GM23338 (cell line): ENCODE measurements at regions not wholly inside any gene's neighbourhood (a gene's known extent, or its start where the extent isn't known, plus 50 kb on each side); places are given as distances from the start of the nearest gene placed in this dataset.

Source experiments
- ATAC-seq: fragments of 200-7000 bp; cut with Tn5 transposase; 3 replicates; pipeline ENCODE4 v1.9.1; 2020
- DNase-seq: peaks from one replicate; pipeline ENCODE4 v3.0.0-alpha.2; 2015; ENCODE audit warnings: low spot score
- H2AFZ ChIP-seq: fragments of 200-600 bp; sonication (generic); 2 replicates; pipeline ENCODE4 v1.8.0; 2016; ENCODE audit warnings: antibody characterized with exemption, mild to moderate bottlenecking, moderate library complexity
- H3F3A ChIP-seq: fragments of 200-600 bp; sonication (generic); replicated peaks from 2 replicates; pipeline ENCODE4 v1.8.0; 2017; ENCODE audit warnings: antibody characterized with exemption, mixed run types, low read depth
- H3K27ac ChIP-seq: fragments of 200-600 bp; sonication (generic); 2 replicates; pipeline ENCODE4 v1.6.1; 2016; ENCODE audit warnings: low read depth
- H3K27me3 ChIP-seq: fragments of 200-600 bp; sonication (generic); 2 replicates; pipeline ENCODE4 v1.8.0; 2016; ENCODE audit warnings: mild to moderate bottlenecking, mixed run types, moderate library complexity; ENCODE audit not compliant: insufficient read depth
- H3K36me3 ChIP-seq: fragments of 200-600 bp; sonication (generic); 2 replicates; pipeline ENCODE4 v1.8.0; 2016; ENCODE audit warnings: mild to moderate bottlenecking; ENCODE audit not compliant: insufficient read depth
- H3K4me1 ChIP-seq: fragments of 200-600 bp; sonication (generic); 2 replicates; pipeline ENCODE4 v1.8.0; 2016; ENCODE audit warnings: mild to moderate bottlenecking, moderate library complexity; ENCODE audit not compliant: insufficient read depth
- H3K4me2 ChIP-seq: fragments of 200-600 bp; sonication (generic); 2 replicates; pipeline ENCODE4 v1.7.1; 2017; ENCODE audit warnings: mixed run types
- H3K4me3 ChIP-seq: fragments of 200-600 bp; sonication (generic); 2 replicates; pipeline ENCODE4 v1.6.1; 2016; ENCODE audit warnings: mixed run types
- H3K79me2 ChIP-seq: fragments of 200-600 bp; sonication (generic); replicated peaks from 2 replicates; pipeline ENCODE4 v1.8.0; 2017; ENCODE audit warnings: mild to moderate bottlenecking; ENCODE audit not compliant: insufficient read depth
- H3K9me2 ChIP-seq: fragments of 200-600 bp; sonication (generic); 2 replicates; pipeline ENCODE4 v1.8.0; 2017; ENCODE audit not compliant: insufficient read depth
- H4K20me1 ChIP-seq: fragments of 200-600 bp; sonication (generic); replicated peaks from 2 replicates; pipeline ENCODE4 v1.8.0; 2017; ENCODE audit warnings: mild to moderate bottlenecking; ENCODE audit not compliant: insufficient read depth
- H3K27ac Mint-ChIP-seq: 2 replicates; pipeline ENCODE4 v1.8.0; 2020; ENCODE audit warnings: inconsistent platforms, mild to moderate bottlenecking, moderate library complexity, mixed read lengths
- H3K27me3 Mint-ChIP-seq: 3 replicates; pipeline ENCODE4 v1.8.0; 2022; ENCODE audit warnings: low read depth, mild to moderate bottlenecking, moderate library complexity, mixed read lengths, inconsistent platforms; ENCODE audit not compliant: insufficient read depth, poor library complexity
- H3K36me3 Mint-ChIP-seq: 3 replicates; pipeline ENCODE4 v1.8.0; 2021; ENCODE audit warnings: low read depth, mild to moderate bottlenecking, inconsistent platforms, moderate library complexity, mixed read lengths
- H3K4me1 Mint-ChIP-seq: 3 replicates; pipeline ENCODE4 v1.8.0; 2020; ENCODE audit warnings: mild to moderate bottlenecking, inconsistent platforms, mixed read lengths
- H3K4me3 Mint-ChIP-seq: 3 replicates; pipeline ENCODE4 v1.8.0; 2021; ENCODE audit warnings: moderate library complexity, mild to moderate bottlenecking, inconsistent platforms, mixed read lengths
- H3K9me3 Mint-ChIP-seq: 3 replicates; pipeline ENCODE4 v1.8.0; 2020; ENCODE audit warnings: moderate library complexity, mild to moderate bottlenecking, inconsistent platforms, mixed read lengths
- CREB1 ChIP-seq: fragments of 250-450 bp; sonication (Bioruptor Pico); IDR thresholded peaks from 2 replicates; pipeline ENCODE4 v1.5.0; 2020; ENCODE audit warnings: low read depth, mild to moderate bottlenecking, moderate library complexity
- EZH2phosphoT487 ChIP-seq: fragments of 200-600 bp; sonication (generic); IDR thresholded peaks from one replicate; pipeline ENCODE4 v1.8.1; 2018; ENCODE audit warnings: antibody characterized with exemption; ENCODE audit not compliant: unreplicated experiment
- JUNB ChIP-seq: IDR thresholded peaks from one replicate; pipeline ENCODE4 v1.6.1; 2016; ENCODE audit warnings: antibody characterized with exemption; ENCODE audit not compliant: unreplicated experiment
- NANOG ChIP-seq: IDR thresholded peaks from 2 replicates; pipeline ENCODE4 v1.6.1; 2016; ENCODE audit warnings: antibody characterized with exemption, borderline replicate concordance
- POLR2AphosphoS5 ChIP-seq: IDR thresholded peaks from 2 replicates; pipeline ENCODE4 v1.6.1; 2016; ENCODE audit warnings: antibody characterized with exemption, low read depth
- STAT1 ChIP-seq: IDR thresholded peaks from one replicate; pipeline ENCODE4 v1.6.1; 2016; ENCODE audit warnings: antibody characterized with exemption; ENCODE audit not compliant: unreplicated experiment
- TF ChIP-seq, protein P1 (sequence below), 2 experiments: fragments of 200-600 bp in 1 of 2; sonication (generic) in 1 of 2; conservative IDR thresholded peaks; 2 replicates each; pipeline versions ENCODE4 v1.5.1 to v1.6.1; 2016 to 2017; ENCODE audit warnings: antibody characterized with exemption in 2 of 2, low read depth in 2 of 2, mild to moderate bottlenecking in 2 of 2, moderate library complexity in 1 of 2
- TF ChIP-seq, protein P2 (sequence below): IDR thresholded peaks from one replicate; pipeline ENCODE4 v1.6.1; 2018; ENCODE audit warnings: antibody characterized with exemption; ENCODE audit not compliant: unreplicated experiment
- TF ChIP-seq, protein P3 (sequence below): fragments of 250-450 bp; sonication (Bioruptor Pico); IDR thresholded peaks from 2 replicates; pipeline ENCODE4 v1.5.0; 2020; ENCODE audit warnings: mild to moderate bottlenecking, moderate library complexity
- TF ChIP-seq, protein P4 (sequence below): IDR thresholded peaks from 2 replicates; pipeline ENCODE4 v1.6.1; 2016; ENCODE audit warnings: antibody characterized with exemption

DNA sequence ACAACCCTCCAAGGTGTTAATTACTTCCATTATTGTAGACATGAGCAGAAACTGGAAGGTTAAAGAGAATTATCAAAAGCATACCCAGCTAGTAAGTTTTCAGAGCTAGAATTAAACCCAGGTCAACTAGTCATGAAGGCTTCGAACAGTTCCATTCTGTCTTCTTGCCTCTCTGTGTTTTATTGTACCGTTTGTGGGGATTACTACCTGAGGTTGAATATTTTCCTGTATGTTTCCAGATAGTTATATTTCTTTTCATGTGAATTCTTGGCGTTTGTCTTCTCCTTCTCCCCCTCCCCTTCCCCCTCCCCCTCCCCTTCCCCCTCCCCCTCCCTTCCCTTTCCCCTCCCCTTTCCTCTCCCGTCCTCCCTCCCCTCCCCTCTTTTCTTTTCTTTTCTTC, 218.0 kb upstream of the GALNT17 start:
- H3K27ac ChIP-seq: no peak overlapping the region
- Mint-ChIP-seq H3K9me3 (peaks cover 8% of the 10 kb centered on the region), H3K36me3 (no peaks in the 10 kb centered on the region; the same call in 2 of the 3 replicates), H3K4me1 (peaks cover 2% of the 10 kb centered on the region; the same call in 1 of the 3 replicates), H3K4me3 (no peak overlapping the region), H3K27ac (no peak overlapping the region), H3K27me3 (peaks cover 10% of the 10 kb centered on the region)
- no peaks in the 10 kb centered on the region for H3K36me3 ChIP-seq
- no peaks in the 10 kb centered on the region for H3K4me1 ChIP-seq
- H3K4me2 ChIP-seq: no peak overlapping the region
- H3F3A ChIP-seq: no peaks in the 10 kb centered on the region
- H3K27me3 ChIP-seq: no peaks in the 10 kb centered on the region
- ATAC-seq (no peak), DNase-seq (no peak)
- no peak overlapping the region for H2AFZ ChIP-seq
- H3K4me3 ChIP-seq: no peak overlapping the region
- H3K9me2 ChIP-seq: no peaks in the 10 kb centered on the region
- TF ChIP-seq, protein P1, sequence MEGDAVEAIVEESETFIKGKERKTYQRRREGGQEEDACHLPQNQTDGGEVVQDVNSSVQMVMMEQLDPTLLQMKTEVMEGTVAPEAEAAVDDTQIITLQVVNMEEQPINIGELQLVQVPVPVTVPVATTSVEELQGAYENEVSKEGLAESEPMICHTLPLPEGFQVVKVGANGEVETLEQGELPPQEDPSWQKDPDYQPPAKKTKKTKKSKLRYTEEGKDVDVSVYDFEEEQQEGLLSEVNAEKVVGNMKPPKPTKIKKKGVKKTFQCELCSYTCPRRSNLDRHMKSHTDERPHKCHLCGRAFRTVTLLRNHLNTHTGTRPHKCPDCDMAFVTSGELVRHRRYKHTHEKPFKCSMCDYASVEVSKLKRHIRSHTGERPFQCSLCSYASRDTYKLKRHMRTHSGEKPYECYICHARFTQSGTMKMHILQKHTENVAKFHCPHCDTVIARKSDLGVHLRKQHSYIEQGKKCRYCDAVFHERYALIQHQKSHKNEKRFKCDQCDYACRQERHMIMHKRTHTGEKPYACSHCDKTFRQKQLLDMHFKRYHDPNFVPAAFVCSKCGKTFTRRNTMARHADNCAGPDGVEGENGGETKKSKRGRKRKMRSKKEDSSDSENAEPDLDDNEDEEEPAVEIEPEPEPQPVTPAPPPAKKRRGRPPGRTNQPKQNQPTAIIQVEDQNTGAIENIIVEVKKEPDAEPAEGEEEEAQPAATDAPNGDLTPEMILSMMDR (conservative IDR thresholded peaks at IDR 0.05; ENCODE audit: low read depth in 2 of 2): no peak
- TF ChIP-seq, protein P2, sequence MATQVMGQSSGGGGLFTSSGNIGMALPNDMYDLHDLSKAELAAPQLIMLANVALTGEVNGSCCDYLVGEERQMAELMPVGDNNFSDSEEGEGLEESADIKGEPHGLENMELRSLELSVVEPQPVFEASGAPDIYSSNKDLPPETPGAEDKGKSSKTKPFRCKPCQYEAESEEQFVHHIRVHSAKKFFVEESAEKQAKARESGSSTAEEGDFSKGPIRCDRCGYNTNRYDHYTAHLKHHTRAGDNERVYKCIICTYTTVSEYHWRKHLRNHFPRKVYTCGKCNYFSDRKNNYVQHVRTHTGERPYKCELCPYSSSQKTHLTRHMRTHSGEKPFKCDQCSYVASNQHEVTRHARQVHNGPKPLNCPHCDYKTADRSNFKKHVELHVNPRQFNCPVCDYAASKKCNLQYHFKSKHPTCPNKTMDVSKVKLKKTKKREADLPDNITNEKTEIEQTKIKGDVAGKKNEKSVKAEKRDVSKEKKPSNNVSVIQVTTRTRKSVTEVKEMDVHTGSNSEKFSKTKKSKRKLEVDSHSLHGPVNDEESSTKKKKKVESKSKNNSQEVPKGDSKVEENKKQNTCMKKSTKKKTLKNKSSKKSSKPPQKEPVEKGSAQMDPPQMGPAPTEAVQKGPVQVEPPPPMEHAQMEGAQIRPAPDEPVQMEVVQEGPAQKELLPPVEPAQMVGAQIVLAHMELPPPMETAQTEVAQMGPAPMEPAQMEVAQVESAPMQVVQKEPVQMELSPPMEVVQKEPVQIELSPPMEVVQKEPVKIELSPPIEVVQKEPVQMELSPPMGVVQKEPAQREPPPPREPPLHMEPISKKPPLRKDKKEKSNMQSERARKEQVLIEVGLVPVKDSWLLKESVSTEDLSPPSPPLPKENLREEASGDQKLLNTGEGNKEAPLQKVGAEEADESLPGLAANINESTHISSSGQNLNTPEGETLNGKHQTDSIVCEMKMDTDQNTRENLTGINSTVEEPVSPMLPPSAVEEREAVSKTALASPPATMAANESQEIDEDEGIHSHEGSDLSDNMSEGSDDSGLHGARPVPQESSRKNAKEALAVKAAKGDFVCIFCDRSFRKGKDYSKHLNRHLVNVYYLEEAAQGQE: no peak
- TF ChIP-seq CREB1 (CRISPR knock-in tag) (no peak), STAT1 (no peak), POLR2AphosphoS5 (no peak), EZH2phosphoT487 (no peak), JUNB (no peak), NANOG (no peak)
- TF ChIP-seq, protein P3, sequence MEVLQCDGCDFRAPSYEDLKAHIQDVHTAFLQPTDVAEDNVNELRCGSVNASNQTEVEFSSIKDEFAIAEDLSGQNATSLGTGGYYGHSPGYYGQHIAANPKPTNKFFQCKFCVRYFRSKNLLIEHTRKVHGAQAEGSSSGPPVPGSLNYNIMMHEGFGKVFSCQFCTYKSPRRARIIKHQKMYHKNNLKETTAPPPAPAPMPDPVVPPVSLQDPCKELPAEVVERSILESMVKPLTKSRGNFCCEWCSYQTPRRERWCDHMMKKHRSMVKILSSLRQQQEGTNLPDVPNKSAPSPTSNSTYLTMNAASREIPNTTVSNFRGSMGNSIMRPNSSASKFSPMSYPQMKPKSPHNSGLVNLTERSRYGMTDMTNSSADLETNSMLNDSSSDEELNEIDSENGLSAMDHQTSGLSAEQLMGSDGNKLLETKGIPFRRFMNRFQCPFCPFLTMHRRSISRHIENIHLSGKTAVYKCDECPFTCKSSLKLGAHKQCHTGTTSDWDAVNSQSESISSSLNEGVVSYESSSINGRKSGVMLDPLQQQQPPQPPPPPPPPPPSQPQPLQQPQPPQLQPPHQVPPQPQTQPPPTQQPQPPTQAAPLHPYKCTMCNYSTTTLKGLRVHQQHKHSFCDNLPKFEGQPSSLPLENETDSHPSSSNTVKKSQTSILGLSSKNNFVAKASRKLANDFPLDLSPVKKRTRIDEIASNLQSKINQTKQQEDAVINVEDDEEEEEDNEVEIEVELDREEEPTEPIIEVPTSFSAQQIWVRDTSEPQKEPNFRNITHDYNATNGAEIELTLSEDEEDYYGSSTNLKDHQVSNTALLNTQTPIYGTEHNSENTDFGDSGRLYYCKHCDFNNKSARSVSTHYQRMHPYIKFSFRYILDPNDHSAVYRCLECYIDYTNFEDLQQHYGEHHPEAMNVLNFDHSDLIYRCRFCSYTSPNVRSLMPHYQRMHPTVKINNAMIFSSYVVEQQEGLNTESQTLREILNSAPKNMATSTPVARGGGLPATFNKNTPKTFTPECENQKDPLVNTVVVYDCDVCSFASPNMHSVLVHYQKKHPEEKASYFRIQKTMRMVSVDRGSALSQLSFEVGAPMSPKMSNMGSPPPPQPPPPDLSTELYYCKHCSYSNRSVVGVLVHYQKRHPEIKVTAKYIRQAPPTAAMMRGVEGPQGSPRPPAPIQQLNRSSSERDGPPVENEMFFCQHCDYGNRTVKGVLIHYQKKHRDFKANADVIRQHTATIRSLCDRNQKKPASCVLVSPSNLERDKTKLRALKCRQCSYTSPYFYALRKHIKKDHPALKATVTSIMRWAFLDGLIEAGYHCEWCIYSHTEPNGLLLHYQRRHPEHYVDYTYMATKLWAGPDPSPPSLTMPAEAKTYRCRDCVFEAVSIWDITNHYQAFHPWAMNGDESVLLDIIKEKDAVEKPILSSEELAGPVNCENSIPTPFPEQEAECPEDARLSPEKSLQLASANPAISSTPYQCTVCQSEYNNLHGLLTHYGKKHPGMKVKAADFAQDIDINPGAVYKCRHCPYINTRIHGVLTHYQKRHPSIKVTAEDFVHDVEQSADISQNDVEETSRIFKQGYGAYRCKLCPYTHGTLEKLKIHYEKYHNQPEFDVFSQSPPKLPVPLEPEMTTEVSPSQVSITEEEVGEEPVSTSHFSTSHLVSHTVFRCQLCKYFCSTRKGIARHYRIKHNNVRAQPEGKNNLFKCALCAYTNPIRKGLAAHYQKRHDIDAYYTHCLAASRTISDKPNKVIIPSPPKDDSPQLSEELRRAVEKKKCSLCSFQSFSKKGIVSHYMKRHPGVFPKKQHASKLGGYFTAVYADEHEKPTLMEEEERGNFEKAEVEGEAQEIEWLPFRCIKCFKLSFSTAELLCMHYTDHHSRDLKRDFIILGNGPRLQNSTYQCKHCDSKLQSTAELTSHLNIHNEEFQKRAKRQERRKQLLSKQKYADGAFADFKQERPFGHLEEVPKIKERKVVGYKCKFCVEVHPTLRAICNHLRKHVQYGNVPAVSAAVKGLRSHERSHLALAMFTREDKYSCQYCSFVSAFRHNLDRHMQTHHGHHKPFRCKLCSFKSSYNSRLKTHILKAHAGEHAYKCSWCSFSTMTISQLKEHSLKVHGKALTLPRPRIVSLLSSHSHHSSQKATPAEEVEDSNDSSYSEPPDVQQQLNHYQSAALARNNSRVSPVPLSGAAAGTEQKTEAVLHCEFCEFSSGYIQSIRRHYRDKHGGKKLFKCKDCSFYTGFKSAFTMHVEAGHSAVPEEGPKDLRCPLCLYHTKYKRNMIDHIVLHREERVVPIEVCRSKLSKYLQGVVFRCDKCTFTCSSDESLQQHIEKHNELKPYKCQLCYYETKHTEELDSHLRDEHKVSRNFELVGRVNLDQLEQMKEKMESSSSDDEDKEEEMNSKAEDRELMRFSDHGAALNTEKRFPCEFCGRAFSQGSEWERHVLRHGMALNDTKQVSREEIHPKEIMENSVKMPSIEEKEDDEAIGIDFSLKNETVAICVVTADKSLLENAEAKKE (CRISPR knock-in tag): no peak
- TF ChIP-seq, protein P4, sequence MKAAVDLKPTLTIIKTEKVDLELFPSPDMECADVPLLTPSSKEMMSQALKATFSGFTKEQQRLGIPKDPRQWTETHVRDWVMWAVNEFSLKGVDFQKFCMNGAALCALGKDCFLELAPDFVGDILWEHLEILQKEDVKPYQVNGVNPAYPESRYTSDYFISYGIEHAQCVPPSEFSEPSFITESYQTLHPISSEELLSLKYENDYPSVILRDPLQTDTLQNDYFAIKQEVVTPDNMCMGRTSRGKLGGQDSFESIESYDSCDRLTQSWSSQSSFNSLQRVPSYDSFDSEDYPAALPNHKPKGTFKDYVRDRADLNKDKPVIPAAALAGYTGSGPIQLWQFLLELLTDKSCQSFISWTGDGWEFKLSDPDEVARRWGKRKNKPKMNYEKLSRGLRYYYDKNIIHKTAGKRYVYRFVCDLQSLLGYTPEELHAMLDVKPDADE: no peak
- H4K20me1 ChIP-seq: no peaks in the 10 kb centered on the region
- no peaks in the 10 kb centered on the region for H3K79me2 ChIP-seq
